LNCaP clone FGC (cell line): ENCODE measurements at regions not wholly inside any gene's neighbourhood (a gene's known extent, or its start where the extent isn't known, plus 50 kb on each side); places are given as distances from the start of the nearest gene placed in this dataset.

Experiments used
- DNase-seq: peaks from one replicate; pipeline ENCODE4 v3.0.0-alpha.2; 2011; ENCODE audit warnings: low read depth
- H3K4me3 ChIP-seq: 2 replicates; pipeline ENCODE4 v1.5.1; 2011; ENCODE audit warnings: mild to moderate bottlenecking, low read depth, low read length, control low read depth
- CTCF ChIP-seq: IDR thresholded peaks from 2 replicates; pipeline ENCODE4 v1.5.1; 2012; ENCODE audit warnings: mild to moderate bottlenecking; ENCODE audit not compliant: control insufficient read depth, insufficient read depth; ENCODE audit errors: extremely low read depth

GRCh38 chr1:198809247-198809646 is 170.4 kb downstream of the PTPRC start:
- no peak for DNase-seq

GRCh38 chr1:198811449-198811848 is 172.6 kb downstream of the PTPRC start:
- no peak for DNase-seq
- TF ChIP-seq CTCF = no peak

More at GRCh38 chr1:198809247-198809646, 170.4 kb downstream of the PTPRC start:
- no peak overlapping the region for H3K4me3 ChIP-seq
- TF ChIP-seq CTCF = no peak

GRCh38 chr1:198823626-198824025 is 184.8 kb downstream of the PTPRC start:
- H3K4me3 ChIP-seq = no peak overlapping the region
- DNase-seq = no peak
- no peak for TF ChIP-seq CTCF

More at GRCh38 chr1:198811449-198811848, 172.6 kb downstream of the PTPRC start:
- no peak overlapping the region for H3K4me3 ChIP-seq

GRCh38 chr1:198825254-198825653 is 186.4 kb downstream of the PTPRC start:
- DNase-seq = no peak
- no peak for TF ChIP-seq CTCF
- no peak overlapping the region for H3K4me3 ChIP-seq

- TF ChIP-seq CTCF = no peak
- H3K4me3 ChIP-seq = no peak overlapping the region
- no peak for DNase-seq
These were observed 190.5 kb downstream of the PTPRC start for GRCh38 chr1:198829356-198829755.

- peak; percentile 30 for TF ChIP-seq CTCF
- H3K4me3 ChIP-seq = no peak overlapping the region
- no peak for DNase-seq
These were observed 191.1 kb downstream of the PTPRC start for GRCh38 chr1:198829944-198830343.

- no peak for TF ChIP-seq CTCF
- DNase-seq = no peak
- H3K4me3 ChIP-seq = no peak overlapping the region
These were observed 191.6 kb downstream of the PTPRC start for GRCh38 chr1:198830412-198830811.
